Epidermal melanocyte (primary cell): ENCODE measurements at regions not wholly inside any gene's neighbourhood (a gene's known extent, or its start where the extent isn't known, plus 50 kb on each side); places are given as distances from the start of the nearest gene placed in this dataset.
"Not testable (repeated sequence)": the region's sequence is repeated elsewhere in the genome, so short reads cannot be mapped to it uniquely, and the experiment has no call there.

Experiments
- DNase-seq: peaks from one replicate; pipeline ENCODE4 v3.0.0; 2011; ENCODE audit warnings: low spot score; ENCODE audit not compliant: insufficient read length

DNA sequence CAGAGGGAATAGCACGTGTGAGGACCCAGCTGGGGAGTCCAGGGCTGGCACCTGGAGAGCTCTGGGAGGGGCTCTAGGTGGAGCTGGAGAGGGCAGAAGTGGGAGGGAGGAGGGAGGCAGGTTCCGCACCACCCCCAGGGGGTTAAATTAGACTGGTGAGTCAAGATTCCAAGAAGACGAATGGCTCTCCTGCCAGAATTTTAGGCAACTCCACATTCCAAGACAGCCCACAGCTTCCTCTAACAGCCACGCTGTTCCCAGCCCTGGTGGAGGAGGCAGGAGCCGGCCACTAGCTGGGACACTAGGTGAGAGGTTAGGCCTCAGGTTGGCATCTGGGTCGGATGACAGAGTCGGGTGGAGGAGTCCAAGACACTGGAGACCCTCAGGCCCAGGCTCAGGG lies 60.2 kb downstream of the TFAP2C start:
- DNase-seq: peak; percentile 49

DNA sequence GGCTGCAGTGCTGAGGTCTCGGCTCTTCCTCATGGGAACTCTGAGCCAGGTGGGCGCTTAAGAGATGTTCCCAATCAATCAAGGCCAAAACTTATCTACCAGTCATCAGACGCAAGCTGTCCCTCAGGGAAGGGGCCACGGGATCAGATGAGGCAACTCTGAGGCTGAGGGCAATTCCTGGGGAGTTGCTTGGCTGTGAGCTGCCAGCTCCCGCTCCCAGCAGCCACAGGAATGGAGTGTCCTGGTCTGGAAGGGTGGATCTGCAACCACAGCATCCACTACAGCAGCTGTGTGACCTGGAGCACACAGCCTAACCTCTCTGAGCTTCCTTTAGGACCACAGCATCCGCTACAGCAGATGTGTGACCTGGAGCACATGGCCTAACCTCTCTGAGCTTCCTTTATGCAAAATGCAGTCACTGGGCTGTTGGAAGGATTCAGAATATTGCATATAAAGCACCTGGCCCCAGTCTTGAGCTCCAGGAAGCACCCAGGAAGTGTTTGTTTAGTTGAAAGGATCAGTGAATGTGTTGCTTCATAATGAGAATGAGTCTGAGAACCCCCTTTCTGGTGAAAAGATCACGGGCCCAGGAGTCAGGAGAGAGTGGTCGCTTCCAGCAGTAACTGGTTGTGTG lies 60.9 kb downstream of the TFAP2C start:
- no peak for DNase-seq

- DNase-seq: no peak
These were observed 61.5 kb downstream of the TFAP2C start for GRCh38 chr20:56690531-56691175.

- no peak for DNase-seq
These were observed 62.4 kb downstream of the TFAP2C start for GRCh38 chr20:56691325-56691998.

- no peak for DNase-seq
These were observed 64.1 kb downstream of the TFAP2C start for GRCh38 chr20:56693217-56693616.

- no peak for DNase-seq
These were observed 68.4 kb downstream of the TFAP2C start for GRCh38 chr20:56697476-56697875.

- no peak for DNase-seq
These were observed 69.2 kb downstream of the TFAP2C start for GRCh38 chr20:56698297-56698696.

GRCh38 chr20:56698749-56699148 lies 69.6 kb downstream of the TFAP2C start:
- DNase-seq: no peak

GRCh38 chr20:56702931-56703840 lies 74.1 kb downstream of the TFAP2C start:
- peak; percentile 75 for DNase-seq

DNA sequence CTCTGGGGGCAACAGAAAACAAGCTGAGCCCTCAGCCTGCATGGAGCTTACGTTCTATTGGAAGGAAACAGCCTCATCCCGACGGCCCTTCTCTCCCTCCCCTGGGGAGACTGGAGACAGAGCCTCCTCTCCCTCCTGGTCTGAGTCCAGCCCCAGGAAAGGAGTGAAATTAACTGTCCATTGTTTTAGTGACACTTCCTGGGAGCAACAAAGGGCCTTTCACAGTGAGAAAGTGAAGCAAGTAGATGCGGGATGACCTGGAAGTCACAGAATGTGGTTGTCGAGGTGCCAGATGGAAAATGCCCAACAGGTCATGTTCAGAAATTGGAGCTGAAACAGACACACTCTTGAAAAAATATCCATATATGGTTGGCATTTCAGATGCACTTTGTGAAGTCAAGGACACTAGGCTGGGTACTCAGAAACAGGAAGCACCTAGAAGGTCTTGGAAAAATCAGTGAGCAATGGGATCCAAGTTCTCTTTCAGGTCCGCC lies 77.8 kb downstream of the TFAP2C start:
- no peak for DNase-seq

GRCh38 chr20:56708991-56709390 lies 79.9 kb downstream of the TFAP2C start:
- DNase-seq: no peak

DNA sequence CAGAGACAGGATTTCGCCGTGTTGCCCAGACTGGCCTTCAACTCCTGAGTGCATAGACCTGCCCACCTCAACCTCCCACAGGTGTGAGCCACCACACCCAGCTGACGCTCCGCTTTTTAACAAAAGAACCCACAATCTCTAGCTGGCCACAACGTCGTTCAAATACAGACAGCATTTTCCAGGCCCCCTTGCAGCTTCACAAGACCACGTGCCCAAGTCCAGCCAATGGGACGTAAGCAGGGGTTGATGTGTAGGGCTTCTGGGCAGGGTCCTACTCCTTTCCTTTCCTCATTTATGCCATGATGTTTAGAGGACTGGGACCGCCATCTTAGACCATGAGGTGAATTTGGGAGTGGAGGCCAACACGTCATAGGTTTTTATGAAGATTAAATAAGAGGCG lies 81.0 kb downstream of the TFAP2C start:
- DNase-seq: no peak

DNA sequence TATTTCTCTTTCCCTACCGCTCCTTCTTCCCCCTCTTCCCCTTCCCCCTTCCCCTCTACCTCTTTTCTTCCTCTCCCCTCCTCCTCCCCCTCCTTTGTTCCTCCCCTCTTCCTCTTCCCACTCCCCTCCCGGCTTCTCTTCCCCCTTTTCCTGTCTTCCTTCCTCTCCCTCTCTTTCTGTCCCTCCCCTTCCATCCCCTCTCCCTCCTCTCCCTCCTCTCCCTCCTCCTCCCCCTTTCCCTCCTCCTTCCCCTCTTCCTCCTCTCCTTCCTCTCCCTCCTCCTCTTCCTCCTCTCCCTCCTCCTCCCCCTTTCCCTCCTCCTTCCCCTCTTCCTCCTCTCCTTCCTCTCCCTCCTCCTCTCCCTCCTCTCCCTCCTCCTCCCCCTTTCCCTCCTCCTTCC lies 81.5 kb downstream of the TFAP2C start:
- not testable (repeated sequence) for DNase-seq

DNA sequence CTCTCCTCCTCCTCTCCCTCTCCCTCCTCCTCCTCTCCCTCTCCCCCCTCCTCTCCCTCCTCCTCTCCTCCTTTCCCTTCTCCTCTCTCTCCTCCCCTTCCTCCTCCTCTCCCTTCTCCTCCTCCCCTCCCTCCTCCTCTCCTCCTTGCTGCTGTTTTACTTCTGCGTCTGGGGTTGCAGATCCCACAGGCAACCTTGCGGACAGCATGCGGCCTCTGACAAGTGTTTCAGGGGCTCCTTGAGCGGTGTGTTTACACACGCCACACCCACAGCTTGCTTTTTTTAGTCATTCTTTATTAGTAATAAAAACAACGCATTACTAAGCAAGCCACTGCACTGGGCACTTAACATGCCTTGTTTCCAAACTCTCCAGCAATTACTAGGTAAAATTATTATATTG lies 81.9 kb downstream of the TFAP2C start:
- DNase-seq: no peak

DNA sequence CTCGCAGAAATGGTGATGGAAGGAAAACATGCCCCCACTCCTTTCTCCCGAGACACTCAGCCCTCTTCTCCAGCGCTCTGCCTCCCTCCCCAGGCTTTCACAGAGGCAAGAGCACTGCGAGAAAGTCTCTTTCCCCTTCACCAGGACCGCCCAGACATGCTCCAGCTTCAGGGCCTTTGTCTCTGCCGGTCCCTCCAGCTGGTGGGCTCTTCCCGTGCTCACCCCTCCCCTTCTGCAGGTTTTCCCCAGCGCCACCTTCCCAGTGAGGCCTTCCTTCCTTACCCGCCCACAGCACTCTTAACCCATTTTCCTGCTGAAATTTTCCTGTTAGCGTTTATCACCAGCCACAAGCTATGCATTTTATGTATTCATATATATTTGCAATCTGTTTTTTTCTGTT lies 86.2 kb downstream of the TFAP2C start:
- DNase-seq: no peak

DNA sequence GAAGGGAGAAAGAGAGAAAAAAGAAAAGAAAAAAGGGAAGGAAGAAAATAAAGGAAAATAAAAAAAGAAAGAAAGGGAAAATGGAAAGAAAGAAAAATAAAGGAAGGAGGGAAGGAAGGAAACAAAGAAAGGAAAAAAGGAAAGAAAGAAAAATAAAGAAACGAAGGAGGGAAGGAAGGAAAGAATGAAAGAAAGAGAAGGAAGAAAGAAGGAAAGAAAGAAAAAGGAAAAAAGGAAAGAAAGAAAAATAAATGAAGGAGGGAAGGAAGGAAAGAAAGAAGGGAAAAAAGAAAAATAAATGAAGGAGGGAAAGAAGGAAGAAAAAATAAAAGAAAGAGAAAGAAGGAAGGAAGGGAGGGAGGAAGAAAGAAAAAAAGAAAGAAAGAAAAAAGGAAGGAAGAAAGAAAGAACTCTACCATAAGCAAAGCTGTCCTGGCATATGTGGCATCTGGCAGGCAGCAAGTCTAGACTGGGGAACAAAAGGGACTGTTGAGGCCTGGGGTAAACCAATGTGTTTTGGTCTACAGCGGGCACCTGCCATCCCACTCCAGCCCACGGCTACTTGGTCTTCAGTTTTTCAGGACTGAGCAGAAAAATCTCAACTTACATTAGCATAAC lies 86.9 kb downstream of the TFAP2C start:
- DNase-seq: no peak

DNA sequence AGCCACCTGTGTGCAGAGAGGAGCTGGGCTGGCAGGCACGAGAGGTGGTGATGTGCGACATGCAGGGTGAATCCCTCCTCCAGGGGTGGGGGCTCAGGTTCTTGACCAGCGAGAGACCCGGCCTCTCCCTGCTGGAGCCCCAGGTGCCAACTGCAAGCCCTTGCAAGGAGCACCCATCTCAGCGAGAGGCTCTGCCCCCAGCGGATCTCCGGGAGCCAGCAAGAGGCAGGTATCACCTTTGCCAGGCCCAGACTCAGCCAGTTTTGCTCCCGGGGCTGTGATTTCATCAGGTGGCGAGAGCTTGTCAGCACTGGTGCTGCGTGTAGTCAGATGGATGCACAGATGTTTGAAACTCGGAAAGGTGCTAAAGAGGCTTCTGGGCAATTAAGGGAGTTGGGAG lies 87.7 kb downstream of the TFAP2C start:
- no peak for DNase-seq

- DNase-seq: no peak
These were observed 89.7 kb downstream of the TFAP2C start for GRCh38 chr20:56718816-56719215.

GRCh38 chr20:56720620-56721213 lies 91.6 kb downstream of the TFAP2C start:
- no peak for DNase-seq

DNA sequence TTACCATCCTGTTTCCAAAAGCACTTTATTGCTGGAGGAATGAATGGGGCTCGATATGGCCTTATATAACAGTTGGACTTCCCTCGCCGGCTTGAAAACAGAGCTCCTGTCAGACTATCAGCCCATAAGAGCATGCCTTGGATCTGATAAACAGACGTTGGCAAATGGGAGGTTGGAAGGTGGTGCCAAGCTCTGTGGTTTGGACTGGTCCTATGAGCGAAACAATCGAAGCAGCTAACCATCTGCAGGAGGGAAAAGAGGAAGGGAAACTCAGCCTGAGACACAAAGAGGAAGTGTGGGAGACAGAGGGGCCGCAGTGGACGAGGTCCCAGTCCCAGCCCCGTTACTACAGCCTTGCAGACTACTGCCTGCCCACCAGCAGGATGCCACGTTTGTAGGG lies 92.9 kb downstream of the TFAP2C start:
- DNase-seq: no peak

- DNase-seq: no peak
These were observed 94.2 kb downstream of the TFAP2C start for GRCh38 chr20:56723331-56723730.
